ENCODE measurements at regions not wholly inside any gene's neighbourhood (a gene's known extent, or its start where the extent isn't known, plus 50 kb on each side); places are given as distances from the start of the nearest gene placed in this dataset.

GRCh38 chr16:17843905-17844304 is 373.1 kb upstream of the XYLT1 start:
- no peak for TF ChIP-seq CTCF (IDR thresholded peaks at IDR 0.05; ENCODE audit: low read depth, low read length)
- H3K4me3 ChIP-seq (ENCODE audit: low read depth, low read length) = no peak overlapping the region

- no peak overlapping the region for H3K4me3 ChIP-seq (ENCODE audit: low read depth, low read length)
- TF ChIP-seq CTCF (IDR thresholded peaks at IDR 0.05; ENCODE audit: low read depth, low read length) = no peak
These were observed 369.1 kb upstream of the XYLT1 start for GRCh38 chr16:17839907-17840306.

- no peak overlapping the region for H3K4me3 ChIP-seq (ENCODE audit: low read depth, low read length)
- TF ChIP-seq CTCF (IDR thresholded peaks at IDR 0.05; ENCODE audit: low read depth, low read length) = no peak
These were observed 368.5 kb upstream of the XYLT1 start for GRCh38 chr16:17839272-17839671.

- H3K4me3 ChIP-seq (ENCODE audit: low read depth, low read length) = no peak overlapping the region
- TF ChIP-seq CTCF (IDR thresholded peaks at IDR 0.05; ENCODE audit: low read depth, low read length) = no peak
These were observed 366.3 kb upstream of the XYLT1 start for GRCh38 chr16:17836868-17837602.

- no peak overlapping the region for H3K4me3 ChIP-seq (ENCODE audit: low read depth, low read length)
- no peak for TF ChIP-seq CTCF (IDR thresholded peaks at IDR 0.05; ENCODE audit: low read depth, low read length)
These were observed 364.5 kb upstream of the XYLT1 start for GRCh38 chr16:17835118-17835876.

- no peak for TF ChIP-seq CTCF (IDR thresholded peaks at IDR 0.05; ENCODE audit: low read depth, low read length)
- no peak overlapping the region for H3K4me3 ChIP-seq (ENCODE audit: low read depth, low read length)
These were observed 362.0 kb upstream of the XYLT1 start for GRCh38 chr16:17832738-17833137.

- no peak for TF ChIP-seq CTCF (IDR thresholded peaks at IDR 0.05; ENCODE audit: low read depth, low read length)
- no peak overlapping the region for H3K4me3 ChIP-seq (ENCODE audit: low read depth, low read length)
These were observed 360.6 kb upstream of the XYLT1 start for GRCh38 chr16:17831330-17831729.

All from WI38 (cell line).